ENCODE measurements at regions not wholly inside any gene's neighbourhood (a gene's known extent, or its start where the extent isn't known, plus 50 kb on each side); places are given as distances from the start of the nearest gene placed in this dataset.
"Not testable (repeated sequence)": the region's sequence is repeated elsewhere in the genome, so short reads cannot be mapped to it uniquely, and the experiment has no call there.

- DNase-seq, result no peak
Measured at GRCh38 chr5:135110785-135111596, 77.0 kb upstream of the PITX1 start.

DNA sequence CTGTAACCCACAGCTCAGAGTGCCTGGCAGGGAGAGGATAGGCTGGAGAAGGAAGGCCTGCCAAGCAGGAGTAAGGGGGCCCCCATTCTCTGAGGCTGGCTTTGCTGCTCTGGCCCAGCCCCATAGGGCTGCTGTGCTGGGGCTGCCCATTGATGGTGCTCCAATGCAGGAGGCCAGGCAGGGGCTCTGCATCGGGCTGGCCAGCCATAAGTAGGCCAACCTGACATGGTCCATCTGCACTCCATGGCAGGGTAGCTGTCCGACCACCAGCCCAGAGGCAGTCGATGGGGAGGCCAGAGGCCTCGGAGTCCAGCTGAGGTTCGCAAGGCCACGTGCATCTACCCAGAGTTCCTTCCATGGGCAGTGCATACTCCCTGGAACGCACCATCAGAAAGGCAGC lies 75.0 kb upstream of the PITX1 start:
- no peak for DNase-seq

GRCh38 chr5:135108569-135108968 lies 74.5 kb upstream of the PITX1 start:
- no peak for DNase-seq

DNA sequence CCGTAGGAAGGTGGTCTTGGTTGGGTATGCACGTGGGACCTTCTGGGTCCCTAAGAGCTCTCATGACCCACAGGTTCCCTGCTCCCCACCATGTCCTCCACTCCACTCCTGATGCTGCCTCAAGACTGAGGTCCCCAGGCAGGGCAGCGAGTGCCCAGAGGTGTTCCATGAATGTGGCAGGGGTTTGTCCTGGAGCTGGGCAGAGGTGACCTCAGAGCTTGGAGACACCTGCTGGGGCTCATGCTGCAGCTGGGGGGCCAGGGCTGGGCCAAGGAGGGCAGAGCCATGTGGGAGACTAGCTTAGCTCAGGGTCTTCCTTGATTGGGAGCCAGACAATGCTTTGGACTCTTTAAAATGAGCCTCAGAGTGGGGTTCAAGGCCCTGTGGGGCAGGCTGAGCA lies 74.0 kb upstream of the PITX1 start:
- DNase-seq, result no peak

- no peak for DNase-seq
Measured at GRCh38 chr5:135106610-135107471, 72.8 kb upstream of the PITX1 start.

GRCh38 chr5:135106136-135106535 lies 72.1 kb upstream of the PITX1 start:
- no peak for DNase-seq

GRCh38 chr5:135105105-135105484 lies 71.1 kb upstream of the PITX1 start:
- DNase-seq, result no peak

DNA sequence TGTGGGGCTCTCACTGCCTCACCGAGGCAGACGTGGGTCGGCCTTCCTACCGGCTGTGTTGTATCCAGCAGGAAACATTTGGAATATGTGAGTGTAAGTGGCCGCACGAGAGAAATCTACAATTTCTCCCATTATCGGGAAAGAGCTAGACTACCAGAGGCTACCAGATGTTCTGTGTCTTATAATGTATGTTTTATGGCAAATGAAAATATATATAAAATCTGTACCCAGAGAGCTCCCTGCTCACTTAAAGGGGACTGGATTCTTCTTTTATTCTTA lies 69.5 kb upstream of the PITX1 start:
- no peak for DNase-seq

- DNase-seq, result no peak
Measured at GRCh38 chr5:135102716-135103574, 68.9 kb upstream of the PITX1 start.

- DNase-seq, result no peak
Measured at GRCh38 chr5:135100431-135100830, 66.4 kb upstream of the PITX1 start.

- no peak for DNase-seq
Measured at GRCh38 chr5:135100011-135100410, 66.0 kb upstream of the PITX1 start.

GRCh38 chr5:135097390-135097789 lies 63.4 kb upstream of the PITX1 start:
- DNase-seq, result no peak

DNA sequence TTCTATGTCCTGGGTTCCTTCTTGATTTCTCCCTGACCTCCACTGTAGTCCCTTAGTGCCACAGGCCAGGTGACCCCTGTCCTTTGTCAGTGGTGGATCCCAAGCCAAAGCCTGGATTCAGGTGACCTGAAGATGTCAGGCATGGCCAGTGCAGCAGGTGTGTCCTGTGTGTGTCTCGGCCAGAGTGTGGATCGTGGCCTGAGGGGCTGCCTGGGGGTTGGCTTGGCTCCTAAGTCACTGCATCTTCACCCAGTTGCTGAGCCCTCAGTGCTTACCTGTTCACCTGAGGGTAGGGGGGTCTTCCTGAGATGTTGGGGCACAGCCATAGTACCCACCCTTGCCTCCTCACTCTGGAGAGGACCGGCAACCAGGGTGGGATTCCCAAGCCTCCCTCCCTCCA lies 61.8 kb upstream of the PITX1 start:
- DNase-seq, result no peak

DNA sequence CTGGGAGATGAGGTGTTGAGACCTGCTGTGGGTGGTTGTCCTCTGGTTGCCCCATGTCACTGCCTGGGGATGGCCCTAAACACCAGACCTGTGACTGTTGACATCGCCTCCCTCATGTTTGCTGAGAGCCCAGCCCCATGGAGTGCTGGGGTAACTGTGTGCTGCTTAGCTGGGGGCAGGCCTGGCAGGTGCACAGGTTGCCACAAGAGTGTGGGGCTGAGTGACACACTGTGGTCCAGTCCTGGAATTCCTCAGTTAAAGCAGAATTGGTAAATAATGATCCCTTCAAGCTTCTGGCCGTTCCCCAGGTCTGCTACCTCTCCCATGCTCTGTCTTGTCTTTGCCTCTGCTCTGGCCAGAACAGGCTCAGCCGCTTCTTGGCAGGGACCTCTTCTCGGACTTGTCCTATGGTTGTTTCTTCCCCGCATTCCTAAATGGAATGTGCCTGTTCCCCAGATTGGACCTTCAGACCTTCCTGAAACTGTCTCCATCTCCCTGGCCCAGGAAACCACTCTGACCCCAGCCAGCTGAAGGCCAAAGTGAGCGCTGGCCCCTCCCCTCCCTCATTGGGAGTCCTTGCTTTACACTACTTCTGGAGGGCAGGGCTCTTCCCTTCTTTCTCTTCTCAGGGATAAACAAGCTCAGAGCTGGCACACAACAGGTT lies 61.2 kb upstream of the PITX1 start:
- no peak for DNase-seq

GRCh38 chr5:135094339-135095051 lies 60.5 kb upstream of the PITX1 start:
- no peak for DNase-seq

- DNase-seq, result not testable (repeated sequence)
Measured at GRCh38 chr5:135093483-135093882, 59.5 kb upstream of the PITX1 start.

GRCh38 chr5:135092476-135092875 lies 58.4 kb upstream of the PITX1 start:
- no peak for DNase-seq

GRCh38 chr5:135091286-135091685 lies 57.3 kb upstream of the PITX1 start:
- no peak for DNase-seq

- DNase-seq, result no peak
Measured at GRCh38 chr5:135089912-135090311, 55.9 kb upstream of the PITX1 start.

- no peak for DNase-seq
Measured at GRCh38 chr5:135088911-135089310, 54.9 kb upstream of the PITX1 start.

DNA sequence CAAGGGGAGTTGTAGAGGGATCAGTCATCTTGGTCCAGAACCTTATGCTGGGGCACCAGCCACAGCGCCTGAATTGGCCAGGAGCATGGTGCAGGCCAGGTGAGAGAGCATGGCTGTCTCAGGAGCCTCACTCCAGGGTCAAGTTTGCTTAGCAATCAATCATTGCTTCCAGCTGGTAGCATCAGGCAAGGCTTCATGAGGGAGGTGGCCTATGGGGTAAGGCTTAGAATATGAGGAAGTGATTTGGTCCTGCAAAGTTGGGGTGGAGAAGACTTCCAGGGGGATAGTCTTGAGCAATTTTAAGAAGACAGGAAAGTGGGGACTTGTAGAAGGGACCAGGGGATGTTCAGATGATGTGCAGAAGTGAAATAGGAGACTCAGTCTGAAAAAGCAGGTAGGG lies 53.9 kb upstream of the PITX1 start:
- DNase-seq, result no peak

All from CD4-positive, alpha-beta T cell treated with Interleukin-4 for 1 hour (primary cell).